WTC11 (cell line): ENCODE measurements at regions not wholly inside any gene's neighbourhood (a gene's known extent, or its start where the extent isn't known, plus 50 kb on each side); places are given as distances from the start of the nearest gene placed in this dataset.

ENCODE experiments used
- CTCF ChIP-seq: fragments of 200-600 bp; IDR thresholded peaks from 2 replicates; pipeline ENCODE4 v1.8.0; 2022; ENCODE audit warnings: antibody characterized with exemption
- MXD4 ChIP-seq: fragments of 250-450 bp; sonication (Bioruptor Pico); IDR thresholded peaks from 2 replicates; pipeline ENCODE4 v1.8.0; 2021; ENCODE audit warnings: mild to moderate bottlenecking, moderate library complexity, borderline replicate concordance
- TF ChIP-seq, protein P1 (sequence below): sonication (generic); formaldehyde crosslinking; IDR thresholded peaks from 2 replicates; pipeline ENCODE4 v1.8.1; 2022; ENCODE audit warnings: mild to moderate bottlenecking, missing genetic modification reagents, moderate library complexity, borderline replicate concordance

GRCh38 chr2:58429014-58429875 lies 188.1 kb upstream of the FANCL start:
- TF ChIP-seq MXD4 (no peak), CTCF (no peak)
- TF ChIP-seq, protein P1, sequence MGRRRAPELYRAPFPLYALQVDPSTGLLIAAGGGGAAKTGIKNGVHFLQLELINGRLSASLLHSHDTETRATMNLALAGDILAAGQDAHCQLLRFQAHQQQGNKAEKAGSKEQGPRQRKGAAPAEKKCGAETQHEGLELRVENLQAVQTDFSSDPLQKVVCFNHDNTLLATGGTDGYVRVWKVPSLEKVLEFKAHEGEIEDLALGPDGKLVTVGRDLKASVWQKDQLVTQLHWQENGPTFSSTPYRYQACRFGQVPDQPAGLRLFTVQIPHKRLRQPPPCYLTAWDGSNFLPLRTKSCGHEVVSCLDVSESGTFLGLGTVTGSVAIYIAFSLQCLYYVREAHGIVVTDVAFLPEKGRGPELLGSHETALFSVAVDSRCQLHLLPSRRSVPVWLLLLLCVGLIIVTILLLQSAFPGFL (CRISPR knock-in tag) = no peak
